WERI-Rb-1 (cell line): ENCODE measurements at regions not wholly inside any gene's neighbourhood (a gene's known extent, or its start where the extent isn't known, plus 50 kb on each side); places are given as distances from the start of the nearest gene placed in this dataset.

Source experiments
- DNase-seq: peaks from one replicate; pipeline ENCODE4 v3.0.0-alpha.2; 2020
- H3K27ac ChIP-seq: fragments of 250-450 bp; sonication (Bioruptor Pico); 2 replicates; pipeline ENCODE4 v1.5.1; 2020; ENCODE audit warnings: mild to moderate bottlenecking, moderate library complexity
- H3K27me3 ChIP-seq: fragments of 250-450 bp; sonication (Bioruptor Pico); 2 replicates; pipeline ENCODE4 v1.5.1; 2021; ENCODE audit warnings: mild to moderate bottlenecking, low read depth, moderate library complexity; ENCODE audit not compliant: insufficient read depth, severe bottlenecking
- H3K36me3 ChIP-seq: fragments of 250-450 bp; sonication (Bioruptor Pico); 2 replicates; pipeline ENCODE4 v1.5.1; 2020; ENCODE audit warnings: mild to moderate bottlenecking, moderate library complexity
- H3K4me3 ChIP-seq: 2 replicates; pipeline ENCODE4 v1.5.1; 2011; ENCODE audit warnings: low read depth, mild to moderate bottlenecking, control low read depth, low read length
- H3K9me3 ChIP-seq: fragments of 250-450 bp; sonication (Bioruptor Pico); 2 replicates; pipeline ENCODE4 v1.5.1; 2021; ENCODE audit warnings: mild to moderate bottlenecking, moderate library complexity; ENCODE audit not compliant: severe bottlenecking
- TF ChIP-seq, protein P1 (sequence below): IDR thresholded peaks from 2 replicates; pipeline ENCODE4 v1.5.1; 2011; ENCODE audit warnings: low read depth, mild to moderate bottlenecking, control low read depth, inconsistent platforms, low read length

DNA sequence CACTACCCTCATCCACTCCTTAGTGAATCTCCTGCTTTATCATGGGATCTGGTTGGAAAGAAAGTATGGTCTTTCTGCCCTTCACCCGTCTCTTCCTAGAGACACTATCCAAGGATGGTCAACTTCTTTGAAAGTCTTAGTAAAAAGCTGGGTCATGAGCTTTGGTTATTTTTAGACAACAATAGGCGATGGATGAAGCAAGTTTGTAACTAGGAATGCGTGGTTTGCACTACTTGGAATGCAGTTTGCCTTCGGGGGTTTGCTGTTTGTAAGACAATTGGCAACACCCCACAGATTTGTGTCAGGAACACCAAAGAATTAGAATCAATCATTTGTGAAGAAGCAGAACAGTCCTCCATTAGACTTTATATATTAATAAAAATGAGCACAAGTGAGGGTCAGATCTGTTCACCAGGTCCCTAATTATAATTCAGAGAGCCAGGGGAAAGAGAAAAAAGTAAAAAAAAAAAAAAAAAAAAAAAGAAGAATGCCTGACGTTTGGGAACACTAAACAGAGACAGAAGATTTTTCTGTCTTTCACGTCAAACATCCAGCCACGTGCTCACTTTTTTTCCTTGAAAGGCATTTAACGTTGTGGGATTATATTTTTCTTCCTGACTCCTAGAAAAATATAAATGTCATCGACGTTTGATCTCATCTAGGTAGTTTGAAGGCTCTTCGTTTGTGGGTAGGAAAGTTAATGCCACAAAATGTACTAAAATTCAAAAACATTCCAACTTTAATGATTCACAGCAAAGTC, 60.7 kb upstream of the BTG3 start:
- H3K27ac ChIP-seq = no peak overlapping the region
- no peaks in the 10 kb centered on the region for H3K27me3 ChIP-seq
- no peak for DNase-seq
- TF ChIP-seq, protein P1, sequence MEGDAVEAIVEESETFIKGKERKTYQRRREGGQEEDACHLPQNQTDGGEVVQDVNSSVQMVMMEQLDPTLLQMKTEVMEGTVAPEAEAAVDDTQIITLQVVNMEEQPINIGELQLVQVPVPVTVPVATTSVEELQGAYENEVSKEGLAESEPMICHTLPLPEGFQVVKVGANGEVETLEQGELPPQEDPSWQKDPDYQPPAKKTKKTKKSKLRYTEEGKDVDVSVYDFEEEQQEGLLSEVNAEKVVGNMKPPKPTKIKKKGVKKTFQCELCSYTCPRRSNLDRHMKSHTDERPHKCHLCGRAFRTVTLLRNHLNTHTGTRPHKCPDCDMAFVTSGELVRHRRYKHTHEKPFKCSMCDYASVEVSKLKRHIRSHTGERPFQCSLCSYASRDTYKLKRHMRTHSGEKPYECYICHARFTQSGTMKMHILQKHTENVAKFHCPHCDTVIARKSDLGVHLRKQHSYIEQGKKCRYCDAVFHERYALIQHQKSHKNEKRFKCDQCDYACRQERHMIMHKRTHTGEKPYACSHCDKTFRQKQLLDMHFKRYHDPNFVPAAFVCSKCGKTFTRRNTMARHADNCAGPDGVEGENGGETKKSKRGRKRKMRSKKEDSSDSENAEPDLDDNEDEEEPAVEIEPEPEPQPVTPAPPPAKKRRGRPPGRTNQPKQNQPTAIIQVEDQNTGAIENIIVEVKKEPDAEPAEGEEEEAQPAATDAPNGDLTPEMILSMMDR = no peak
- H3K4me3 ChIP-seq = no peak overlapping the region
- no peaks in the 10 kb centered on the region for H3K36me3 ChIP-seq
- H3K9me3 ChIP-seq = no peaks in the 10 kb centered on the region

DNA sequence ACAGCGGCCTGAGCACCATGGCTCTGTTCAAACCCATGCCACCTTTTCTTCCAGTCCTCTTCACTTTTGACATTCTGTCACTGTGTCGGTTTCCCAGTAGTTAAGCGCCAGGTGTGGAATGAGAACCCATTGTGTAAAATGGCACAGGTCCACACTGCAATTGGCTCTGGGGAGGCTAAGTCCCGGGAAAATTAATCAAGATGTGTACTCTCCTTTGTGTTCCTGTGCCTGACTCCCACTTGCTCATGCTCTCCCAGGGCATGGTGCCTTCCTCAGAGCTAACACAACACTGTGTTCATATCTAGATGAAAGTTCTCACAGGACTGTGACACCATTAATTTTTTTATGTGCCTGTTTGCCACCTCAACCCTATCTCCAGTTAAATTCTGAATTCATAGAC, 59.0 kb upstream of the BTG3 start:
- no peak for DNase-seq
- Histone ChIP-seq H3K27me3 (no peaks in the 10 kb centered on the region), H3K9me3 (no peaks in the 10 kb centered on the region), H3K4me3 (no peak overlapping the region), H3K27ac (no peak overlapping the region), H3K36me3 (no peaks in the 10 kb centered on the region)
- TF ChIP-seq, protein P1 = no peak

DNA sequence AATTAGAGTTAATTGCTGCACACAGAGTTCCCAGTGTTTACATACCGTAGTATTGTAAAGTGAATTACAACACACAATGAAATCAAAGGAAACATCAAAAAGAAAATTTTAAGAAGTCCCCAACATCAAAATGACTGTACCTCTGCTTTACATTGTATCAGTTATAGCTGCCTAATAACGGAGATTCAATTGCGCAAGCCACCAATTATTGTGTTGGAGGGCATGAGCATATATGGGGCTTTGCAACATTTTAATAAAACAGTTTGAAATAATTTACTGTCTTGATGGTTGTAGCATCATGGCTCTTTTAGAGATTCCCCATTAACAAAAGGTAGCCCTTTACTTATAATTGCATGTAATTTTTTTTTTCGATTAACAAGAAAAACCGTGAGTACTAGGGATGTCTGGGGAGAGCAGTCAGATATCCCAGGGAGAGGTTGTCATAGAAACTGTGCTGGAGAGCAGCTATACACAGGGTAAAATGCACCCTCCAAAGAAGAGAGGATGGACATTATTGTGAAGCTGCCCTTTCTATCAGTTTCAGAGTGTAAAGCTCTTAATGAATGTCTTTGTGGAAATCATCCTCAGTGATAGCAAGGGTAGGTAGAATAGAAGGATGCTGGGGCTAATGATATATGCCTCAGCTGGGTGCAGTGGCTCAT, 55.9 kb upstream of the BTG3 start:
- Histone ChIP-seq H3K36me3 (no peaks in the 10 kb centered on the region), H3K27me3 (no peaks in the 10 kb centered on the region), H3K4me3 (no peak overlapping the region), H3K27ac (no peak overlapping the region), H3K9me3 (no peaks in the 10 kb centered on the region)
- TF ChIP-seq, protein P1 = no peak
- no peak for DNase-seq

DNA sequence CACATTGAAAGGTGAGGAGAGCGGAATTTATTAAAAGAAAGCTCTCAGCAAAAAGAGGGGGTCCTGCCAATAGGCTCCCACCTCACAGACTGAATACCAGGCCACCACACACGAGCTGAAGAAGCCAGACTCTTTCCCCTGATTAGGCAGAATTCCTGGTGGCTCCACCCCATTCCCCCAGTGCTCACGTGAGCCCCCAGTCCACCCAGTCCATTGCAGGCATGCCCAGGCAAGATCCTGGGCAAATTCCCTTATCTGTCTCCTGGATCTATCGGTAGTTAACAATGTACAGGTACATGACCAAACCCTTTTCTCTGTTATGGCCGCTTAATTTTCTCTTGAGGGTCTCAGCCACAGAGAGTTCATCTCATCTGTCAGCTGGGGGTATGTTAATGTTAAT, 54.6 kb upstream of the BTG3 start:
- H3K36me3 ChIP-seq = no peaks in the 10 kb centered on the region
- H3K27ac ChIP-seq = peak overlapping the region; percentile 21; the same call in 1 of the 2 replicates
- TF ChIP-seq, protein P1 = no peak
- no peaks in the 10 kb centered on the region for H3K9me3 ChIP-seq
- no peak overlapping the region for H3K4me3 ChIP-seq
- no peaks in the 10 kb centered on the region for H3K27me3 ChIP-seq
- peak; percentile 15 for DNase-seq
